NCI-H446 (cell line): ENCODE measurements at regions not wholly inside any gene's neighbourhood (a gene's known extent, or its start where the extent isn't known, plus 50 kb on each side); places are given as distances from the start of the nearest gene placed in this dataset.

Source experiments
- DNase-seq, 2 experiments: peaks; one replicate each; lab custom pipeline; 2025; lab: John Stamatoyannopoulos, UW

DNA sequence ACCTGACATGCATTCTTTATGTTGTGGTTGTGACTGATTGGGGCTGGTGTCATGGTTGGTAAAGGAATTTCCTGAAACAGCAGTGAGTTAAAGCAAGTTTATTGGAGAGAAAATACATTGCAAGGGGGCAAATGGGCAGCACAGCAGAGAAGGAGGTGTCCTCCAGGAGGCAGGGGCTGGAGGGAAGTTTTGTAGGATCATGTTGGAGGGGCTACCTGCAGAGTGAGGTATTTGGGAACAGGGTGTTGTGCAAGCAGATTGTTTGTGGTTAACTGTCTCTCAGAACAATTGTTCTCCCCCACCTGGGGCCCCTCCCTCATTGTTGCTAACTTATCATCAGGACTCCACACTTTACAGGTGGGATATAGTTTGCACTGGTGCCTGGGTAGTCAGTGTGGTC lies 196.0 kb downstream of the NSUN3 start:
- DNase-seq: no peak

DNA sequence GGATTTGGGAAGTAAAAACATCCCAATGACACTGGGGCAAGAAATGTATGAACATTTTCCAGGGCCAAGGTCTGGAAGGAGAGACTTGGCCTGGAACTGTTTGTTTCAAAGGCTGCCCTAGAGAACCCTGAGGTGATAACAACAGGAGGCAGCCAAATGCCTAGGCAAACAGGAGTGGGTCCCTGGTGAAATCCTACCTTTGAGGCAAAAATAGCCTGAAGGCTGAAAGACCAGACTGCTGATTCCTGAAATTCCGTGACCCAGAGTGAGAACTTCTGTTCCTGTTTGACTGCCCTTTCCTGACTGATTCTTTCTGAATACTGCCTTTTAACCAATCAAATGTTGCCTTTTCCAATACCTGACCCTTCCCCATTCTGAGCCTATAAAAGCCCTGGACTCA lies 196.4 kb downstream of the NSUN3 start:
- DNase-seq: no peak

DNA sequence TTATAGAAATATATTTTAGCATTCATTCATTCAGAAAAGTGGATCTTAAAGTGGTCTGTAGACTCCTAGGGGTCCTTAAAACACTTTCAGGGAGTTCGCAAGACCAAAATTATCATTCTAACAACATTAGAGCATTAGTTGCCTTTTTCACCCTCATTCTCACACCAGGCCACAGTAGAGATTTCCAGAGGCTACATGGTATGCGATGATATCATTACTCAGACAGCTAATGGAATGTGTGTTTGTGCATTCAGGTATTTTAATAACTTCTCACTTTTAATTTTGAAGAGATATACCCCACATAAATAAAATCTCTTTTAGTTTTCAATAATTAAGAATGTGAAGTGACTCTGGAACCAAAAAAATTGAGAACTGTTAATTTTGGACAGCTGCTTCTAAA lies 206.9 kb downstream of the NSUN3 start:
- no peak for DNase-seq

DNA sequence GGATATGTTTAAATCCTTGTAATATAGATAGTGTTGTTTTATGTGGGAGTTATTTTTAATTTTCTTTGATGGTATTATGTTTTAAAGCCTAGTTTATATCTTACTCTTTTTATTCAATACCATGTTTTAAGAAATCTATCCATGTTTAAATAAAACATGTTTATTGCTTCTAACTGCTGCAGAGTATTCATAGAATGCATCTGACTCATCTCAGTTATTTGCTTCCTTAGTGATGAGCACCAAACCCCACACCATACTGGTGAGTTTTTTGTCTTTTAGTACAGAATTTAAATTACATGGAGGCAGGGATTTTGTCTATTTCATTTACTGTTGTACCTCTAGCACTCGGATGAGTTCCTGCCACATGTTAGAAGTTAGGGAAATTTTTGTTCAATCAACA lies 209.2 kb downstream of the NSUN3 start:
- no peak for DNase-seq

DNA sequence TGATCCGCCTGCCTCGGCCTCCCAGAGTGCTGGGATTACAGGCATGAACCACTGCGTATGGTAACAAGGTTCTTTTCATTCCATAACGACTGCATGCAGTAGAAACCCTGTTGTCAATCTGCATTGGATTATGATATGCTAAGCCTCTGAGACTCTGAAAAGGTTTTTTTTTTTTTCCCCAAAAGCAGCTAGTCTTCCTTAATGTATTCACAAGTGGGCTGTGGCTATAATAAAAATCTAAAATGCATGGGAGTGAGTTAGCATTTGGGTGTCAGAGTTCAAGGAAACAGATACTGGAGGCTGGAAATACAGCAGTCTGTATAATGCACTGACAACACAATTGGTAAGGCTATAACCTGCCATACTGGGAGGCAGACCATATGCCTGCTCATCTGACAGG lies 218.1 kb downstream of the NSUN3 start:
- DNase-seq: no peak

DNA sequence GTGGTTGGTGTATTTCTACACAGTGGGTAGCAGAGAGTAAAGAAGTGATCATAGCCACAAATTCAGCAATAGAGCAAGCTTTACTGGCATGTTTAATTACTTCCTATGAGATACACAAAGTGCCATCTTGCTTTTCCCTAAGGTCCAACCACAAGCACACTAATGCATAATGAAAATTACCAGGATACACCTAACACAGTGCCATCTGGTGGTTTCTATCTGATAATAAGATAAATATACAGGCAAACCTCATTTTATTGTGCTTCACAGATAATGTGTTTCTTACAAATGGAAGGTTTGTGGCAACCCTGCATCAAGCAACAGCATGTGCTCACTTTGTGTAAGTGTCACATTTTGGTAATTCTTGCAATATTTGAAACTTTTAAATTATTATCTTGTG lies 223.0 kb downstream of the NSUN3 start:
- peak in 1 of 2 experiments; percentile 56 for DNase-seq

DNA sequence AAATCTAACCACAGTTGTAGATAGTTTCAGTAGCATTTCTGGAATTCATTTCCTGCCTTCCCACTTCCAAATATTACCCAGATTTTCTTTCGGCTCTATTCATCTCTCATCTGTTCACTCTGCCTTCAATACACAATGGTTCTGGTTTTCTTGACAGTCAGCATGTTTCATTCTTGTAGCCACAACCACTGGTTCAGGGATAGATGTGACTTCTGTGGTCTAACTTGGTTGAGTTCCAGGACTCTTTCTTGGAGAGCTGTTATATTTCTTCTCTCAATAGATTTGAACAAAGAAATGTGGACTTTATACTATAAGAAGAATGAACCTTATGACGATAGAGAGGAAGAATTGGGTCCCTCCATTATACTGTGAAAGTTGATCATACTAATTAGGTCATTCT lies 228.8 kb downstream of the NSUN3 start:
- DNase-seq: no peak

DNA sequence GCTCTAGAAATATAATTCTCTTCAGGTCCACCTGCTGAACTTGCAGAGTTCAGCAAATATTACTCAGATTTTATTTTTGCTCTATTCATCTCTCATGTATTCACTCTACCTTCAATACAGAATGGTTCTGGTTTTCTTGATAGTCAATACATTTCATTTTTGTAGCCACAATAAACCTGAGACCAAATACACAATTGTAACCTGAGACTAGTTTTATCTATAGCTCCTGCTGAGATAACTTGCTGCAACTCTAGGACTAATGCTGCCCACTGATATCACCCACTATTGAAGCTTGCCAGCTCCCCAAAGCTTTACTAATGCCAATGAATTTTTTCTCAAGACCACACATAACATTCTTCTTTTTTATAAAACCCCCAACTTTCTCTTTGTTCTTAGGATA lies 229.3 kb downstream of the NSUN3 start:
- DNase-seq: no peak

DNA sequence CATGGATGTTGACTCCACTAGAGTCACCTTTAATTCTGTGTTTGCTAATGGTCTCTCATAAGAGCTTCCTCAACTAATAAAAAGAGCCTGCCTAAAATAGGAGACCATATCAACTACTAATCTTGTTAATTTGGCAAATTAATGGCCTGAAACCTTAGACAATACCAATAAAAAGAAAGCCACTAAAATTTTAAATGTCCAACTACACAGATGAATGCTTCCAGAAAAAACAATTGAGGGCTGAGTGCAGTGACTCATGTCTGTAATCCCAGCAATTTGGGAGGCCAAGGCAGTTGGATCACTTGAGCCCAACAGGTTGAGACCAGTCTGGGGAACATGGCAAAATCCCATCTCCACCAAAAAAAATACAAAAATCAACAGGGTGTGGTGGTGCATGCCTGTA lies 230.9 kb downstream of the NSUN3 start:
- DNase-seq: no peak

DNA sequence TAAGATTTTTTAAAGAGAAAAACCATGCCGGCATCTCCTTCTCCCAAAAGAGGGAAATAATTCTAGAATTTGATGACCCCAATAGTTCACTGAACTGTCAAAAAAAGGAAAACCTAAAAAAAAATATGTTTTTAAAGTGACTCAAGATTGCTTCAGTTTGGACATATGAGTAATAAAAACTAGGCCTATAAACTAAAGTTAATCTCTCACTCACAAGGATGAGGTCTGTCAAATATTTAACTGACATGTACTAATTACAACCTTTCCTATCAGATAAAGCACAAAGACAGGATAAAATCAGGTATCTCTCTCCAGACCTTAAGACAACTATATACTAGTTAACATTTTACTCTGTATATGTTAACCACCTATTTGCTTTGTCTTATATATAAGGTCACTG lies 231.9 kb downstream of the NSUN3 start:
- no peak for DNase-seq

DNA sequence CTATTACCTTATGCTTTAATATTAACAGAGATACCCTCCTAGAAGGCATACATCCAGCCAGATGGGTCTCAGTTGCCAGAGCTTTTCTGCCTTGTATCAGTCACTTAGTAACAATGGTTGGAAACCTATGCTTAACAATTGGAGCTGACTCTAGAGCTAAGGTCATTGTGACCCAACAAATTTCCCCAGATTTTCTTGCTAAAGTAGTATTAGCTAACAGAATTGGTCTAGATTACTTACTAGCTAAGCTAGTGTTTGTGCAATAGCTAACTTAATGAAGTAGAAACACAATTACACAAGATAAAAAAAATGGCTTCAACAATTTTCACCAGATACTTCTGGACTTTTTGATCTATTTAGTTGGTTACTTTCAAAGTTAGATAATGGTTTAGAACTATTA lies 236.9 kb downstream of the NSUN3 start:
- no peak for DNase-seq

DNA sequence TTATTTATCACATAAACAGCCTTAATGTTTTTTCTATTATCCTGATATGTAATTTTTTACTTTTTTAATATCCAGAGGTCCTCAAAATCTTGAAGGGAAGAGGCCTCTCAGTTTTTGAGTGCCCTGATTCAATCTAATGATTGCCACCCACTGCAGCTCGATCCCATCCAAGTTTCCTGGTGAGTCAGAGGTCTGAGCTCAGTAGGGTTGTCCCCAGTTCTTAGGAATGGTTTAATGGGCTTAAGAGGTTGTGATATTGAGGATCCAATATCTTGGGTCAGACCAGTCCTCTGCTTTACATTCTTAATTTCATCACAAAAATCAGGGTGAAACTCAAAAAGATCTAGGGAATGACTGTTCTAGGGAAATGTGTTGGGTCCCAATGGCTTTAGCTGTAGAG lies 238.5 kb downstream of the NSUN3 start:
- DNase-seq: no peak

DNA sequence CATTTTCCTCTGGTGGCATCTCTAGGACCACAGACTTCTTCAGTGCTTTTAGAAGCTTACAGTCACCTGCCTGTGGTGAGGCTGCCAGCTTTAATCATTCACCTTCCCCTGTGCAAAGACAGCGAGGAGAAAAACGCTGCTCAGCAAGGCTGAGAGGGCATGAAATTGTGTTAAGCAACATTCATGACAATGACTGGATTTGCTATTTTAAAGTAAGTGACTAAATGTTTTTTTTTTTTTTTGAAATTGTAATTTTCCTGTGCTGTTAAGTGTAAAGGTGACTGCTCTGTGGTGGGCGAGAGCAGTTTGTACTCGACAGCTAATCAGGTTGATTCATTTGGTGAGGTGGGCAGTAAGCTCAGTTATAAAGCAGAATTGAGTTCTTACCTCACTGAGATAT lies 240.4 kb downstream of the NSUN3 start:
- no peak for DNase-seq

DNA sequence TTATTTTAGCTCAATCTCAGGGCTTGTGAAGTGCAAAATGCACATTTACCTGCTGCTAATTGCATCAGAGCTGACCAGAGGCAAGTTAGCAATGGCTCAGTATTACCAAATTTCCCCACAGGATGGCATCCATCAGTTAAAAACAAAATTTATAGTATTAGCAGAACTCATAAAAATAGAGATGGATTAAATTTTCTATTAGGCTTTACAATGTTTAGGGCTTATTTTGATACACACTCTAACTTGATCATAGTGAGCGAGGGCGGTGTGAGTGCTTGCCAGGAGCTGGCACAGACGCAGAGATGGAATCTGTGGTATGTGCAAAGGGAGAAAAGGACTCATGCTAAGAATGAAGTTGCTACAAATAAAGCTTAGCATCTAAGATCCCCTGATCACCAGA lies 241.0 kb downstream of the NSUN3 start:
- DNase-seq: peak in 1 of 2 experiments; percentile 50

DNA sequence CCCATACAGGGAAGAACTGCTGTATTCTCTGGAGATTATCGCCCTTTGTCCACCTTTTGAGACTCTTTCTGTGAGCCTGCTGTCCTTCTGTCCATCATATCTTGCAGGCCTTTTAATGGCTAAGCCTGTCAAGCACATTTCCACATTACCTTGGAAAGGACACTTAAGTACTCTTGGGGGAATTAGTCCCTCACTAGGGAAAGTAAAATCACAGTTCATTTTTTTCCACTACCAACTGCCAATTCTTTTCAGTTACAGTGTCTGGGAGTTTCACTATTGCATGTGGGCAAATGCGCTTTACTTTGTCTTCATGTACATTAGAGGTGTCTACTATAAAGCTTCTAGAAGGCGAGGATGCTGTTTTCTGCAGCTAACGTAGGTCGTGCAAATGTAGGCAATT lies 242.1 kb downstream of the NSUN3 start:
- DNase-seq: no peak

DNA sequence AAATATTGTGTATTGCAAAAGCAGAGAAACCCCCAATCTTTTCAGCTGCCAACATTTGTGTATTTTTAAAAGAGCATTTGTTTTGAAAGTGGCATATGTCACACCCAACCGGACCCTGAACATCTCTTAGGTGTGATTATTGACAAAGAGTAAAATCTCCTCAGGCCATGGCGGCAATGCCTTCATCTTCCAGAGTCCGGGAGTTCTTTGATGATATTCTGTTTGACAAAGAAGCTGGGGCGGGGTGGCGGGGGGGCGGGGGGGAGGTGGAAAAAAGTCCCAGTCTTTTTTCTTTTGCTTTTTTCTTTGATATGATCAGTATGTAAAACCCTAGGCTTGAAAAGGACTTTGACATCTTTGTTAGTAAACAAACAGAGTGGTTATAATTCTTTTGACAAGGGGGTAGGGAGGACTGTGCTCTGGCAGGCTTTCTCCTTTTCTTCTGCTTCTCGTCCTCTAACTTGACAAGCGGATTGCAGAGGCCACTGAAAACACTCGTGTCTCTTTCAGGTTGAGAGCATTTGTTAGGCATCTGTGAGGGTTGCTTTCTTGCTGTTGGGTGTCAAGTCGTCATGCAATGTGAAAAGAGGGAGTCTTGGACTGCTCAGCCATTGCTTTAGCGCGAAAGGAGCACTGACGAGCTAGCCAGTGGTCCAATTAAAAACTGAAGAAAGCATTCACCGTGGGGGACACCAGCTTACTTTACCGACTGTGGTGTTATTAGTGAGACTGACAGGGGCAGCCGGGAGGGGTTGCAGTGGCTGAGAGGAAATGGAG lies 243.2 kb downstream of the NSUN3 start:
- DNase-seq: no peak

DNA sequence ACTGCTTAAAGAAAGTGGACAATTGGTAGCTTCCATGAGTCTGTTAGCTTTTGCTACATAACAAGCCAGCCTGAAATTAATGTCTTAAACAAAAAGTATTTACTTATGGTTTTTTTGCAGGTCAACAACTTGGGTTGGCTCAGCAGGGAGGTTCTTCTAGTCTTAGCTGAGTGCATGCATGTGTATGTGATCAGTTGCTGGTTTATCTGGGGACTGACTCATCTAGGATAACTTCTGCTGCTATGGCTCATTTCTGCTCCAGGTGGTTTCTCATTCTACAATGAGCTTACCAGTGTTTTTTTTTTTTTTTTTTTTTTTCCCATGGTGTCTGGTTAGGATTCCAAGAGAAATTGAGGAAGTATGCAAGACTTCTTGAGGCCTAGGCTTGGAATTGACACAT lies 244.7 kb downstream of the NSUN3 start:
- DNase-seq: no peak

DNA sequence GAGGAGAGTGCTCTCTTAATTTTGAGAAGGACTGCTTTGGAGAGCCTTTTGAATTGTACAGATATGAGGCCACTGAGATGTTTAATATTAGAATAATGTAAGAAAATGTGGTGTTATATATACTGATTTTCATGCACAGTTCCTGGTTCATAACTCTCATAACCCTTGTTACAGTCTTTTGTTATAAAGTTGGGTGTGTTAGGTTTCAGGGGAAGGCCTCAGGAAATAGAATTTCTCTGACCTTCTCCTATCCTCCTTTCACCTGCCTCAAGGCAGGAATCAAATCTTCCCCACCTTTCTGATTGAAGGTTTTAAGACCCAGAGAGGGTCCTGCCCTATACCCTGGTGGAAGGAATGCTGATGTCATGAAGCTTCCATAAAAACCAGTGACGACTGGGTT lies 245.9 kb downstream of the NSUN3 start:
- no peak for DNase-seq

DNA sequence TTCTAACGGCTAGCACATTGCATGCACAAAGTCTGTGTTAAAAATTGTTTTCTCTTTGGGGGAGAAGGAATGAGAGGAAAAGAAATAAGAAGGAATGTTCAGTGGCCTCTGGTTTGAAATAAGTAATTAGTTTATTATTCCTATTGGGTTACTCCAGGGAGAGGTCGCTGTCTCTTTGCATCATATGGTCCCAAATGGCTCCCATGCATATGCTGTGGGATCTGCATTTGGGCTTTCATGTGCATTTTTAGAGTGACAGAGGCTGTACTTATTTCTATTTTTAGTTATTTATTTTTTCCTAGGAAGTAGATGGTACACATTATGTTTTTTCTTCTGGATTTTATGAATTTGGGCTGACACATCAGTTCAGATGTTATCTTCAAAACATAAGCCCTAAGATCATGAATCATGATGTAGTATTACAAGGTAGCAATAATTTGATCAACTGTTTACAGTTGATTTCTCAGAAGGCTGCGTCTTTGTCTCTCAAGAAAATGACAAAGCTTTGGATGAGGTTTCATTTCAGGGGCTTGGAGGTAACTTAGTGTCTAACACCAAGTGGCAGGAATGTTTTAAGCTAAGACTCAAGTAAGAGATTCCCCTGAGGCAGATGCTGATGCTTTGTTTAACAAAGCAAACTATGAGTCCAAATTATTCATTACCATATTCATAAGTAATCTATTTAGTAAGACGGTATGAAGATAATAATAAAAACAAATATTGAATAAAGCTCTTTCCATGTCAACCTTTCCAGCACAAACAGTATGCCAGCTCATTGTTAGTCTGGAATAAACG lies 247.7 kb downstream of the NSUN3 start:
- DNase-seq: no peak

DNA sequence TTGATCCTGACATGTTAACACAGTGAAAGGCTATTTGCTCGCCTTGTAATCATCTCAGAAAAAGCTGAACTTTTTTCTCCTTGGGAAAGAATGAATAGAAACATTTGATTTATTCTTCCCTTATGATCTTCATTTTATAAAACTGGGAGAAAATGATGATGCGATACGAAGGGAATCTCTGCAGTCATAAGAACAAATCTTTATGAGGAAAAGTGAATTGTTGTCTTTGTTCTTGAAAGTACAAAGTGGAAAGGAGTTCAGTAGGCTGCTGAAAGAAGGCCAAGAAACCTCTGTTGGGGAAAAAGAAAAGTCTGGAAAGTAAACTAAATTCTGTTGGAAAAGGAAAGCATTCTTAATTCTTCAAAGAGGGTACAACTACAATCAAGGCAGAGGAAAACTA lies 248.8 kb downstream of the NSUN3 start:
- no peak for DNase-seq

DNA sequence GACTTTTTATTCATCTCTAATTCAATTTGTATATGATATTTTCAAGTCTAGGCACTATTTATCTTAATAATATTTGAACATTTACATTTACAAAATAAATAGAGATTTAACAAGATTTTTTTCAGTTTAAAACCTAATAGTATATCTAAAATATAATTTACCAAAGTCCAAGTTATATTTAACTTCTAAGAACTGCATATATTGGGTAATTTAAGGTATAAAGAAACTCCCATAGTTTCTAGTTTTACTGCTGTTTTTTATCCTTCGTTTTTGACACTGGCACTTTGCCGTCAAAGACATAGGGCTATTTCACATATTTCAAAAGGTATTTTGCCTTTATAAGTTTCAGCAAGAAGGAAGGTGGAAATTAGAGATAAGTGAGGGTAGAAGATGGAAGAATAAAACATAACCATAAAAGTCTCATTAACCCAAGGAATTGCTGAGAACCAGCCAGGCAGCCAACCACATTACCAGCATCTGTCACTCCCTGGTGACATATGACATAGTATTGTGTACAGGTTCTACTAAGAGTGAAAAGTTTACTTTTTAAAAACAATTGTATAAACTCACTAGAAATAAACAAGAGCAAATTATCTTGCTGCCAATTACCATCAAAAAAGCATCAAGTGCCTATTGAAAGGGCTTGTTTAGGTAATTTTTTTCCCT lies 251.5 kb downstream of the NSUN3 start:
- no peak for DNase-seq

DNA sequence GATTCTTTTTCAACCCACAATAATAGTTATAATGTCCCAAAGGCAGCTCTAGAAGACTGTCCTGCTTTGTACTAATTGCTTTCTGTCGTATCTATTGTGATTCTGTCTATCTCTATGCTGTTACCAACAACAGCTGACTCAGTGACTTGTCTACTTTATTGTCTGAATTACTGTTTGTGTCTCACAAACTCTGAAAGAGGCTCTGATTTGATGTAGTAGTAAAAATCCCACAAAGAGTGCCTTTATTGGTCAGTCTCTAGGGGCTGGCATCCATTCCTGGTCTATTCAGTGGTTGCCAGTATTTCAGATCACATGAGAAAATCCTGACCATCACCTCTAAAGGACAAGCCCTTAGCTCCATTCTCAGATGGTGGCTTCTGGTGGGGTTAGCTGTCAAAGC lies 254.2 kb downstream of the NSUN3 start:
- DNase-seq: no peak

DNA sequence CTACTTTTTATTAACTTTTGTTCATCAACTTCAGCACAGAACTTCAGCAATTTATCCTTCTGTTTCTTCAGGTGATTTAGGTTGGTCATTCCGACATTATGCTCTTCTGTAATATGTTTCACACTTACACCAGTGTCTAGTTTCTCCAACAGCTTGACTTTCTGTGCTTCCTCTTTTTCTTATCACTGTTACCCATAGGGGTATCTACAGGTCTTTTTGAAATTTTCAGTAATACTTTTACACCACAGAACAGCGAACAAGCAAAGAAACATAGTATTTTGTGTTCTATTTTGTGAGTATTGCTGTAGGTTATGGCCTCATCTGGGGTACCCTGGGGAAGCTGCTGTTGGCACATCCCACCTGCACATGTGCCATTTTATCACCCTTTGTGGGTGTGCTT lies 260.7 kb downstream of the NSUN3 start:
- DNase-seq: no peak
